ENCODE measurements at regions not wholly inside any gene's neighbourhood (a gene's known extent, or its start where the extent isn't known, plus 50 kb on each side); places are given as distances from the start of the nearest gene placed in this dataset.

- TF ChIP-seq USF1 (IDR thresholded peaks at IDR 0.05) (no peak), RAD21 (IDR thresholded peaks at IDR 0.05; ENCODE audit: low read depth) (no peak), TCF12 (IDR thresholded peaks at IDR 0.05; ENCODE audit: low read depth) (no peak), FOXM1 (IDR thresholded peaks at IDR 0.05; ENCODE audit: borderline replicate concordance, low read depth) (no peak), CREB1 (IDR thresholded peaks at IDR 0.05; ENCODE audit: low read depth) (no peak), CEBPB (IDR thresholded peaks at IDR 0.05) (no peak), EGR1 (IDR thresholded peaks at IDR 0.05) (no peak), ZBTB7A (IDR thresholded peaks at IDR 0.05; ENCODE audit: low read depth) (no peak), REST (IDR thresholded peaks at IDR 0.05; ENCODE audit: low read depth) (no peak), EP300 (IDR thresholded peaks at IDR 0.05; ENCODE audit: borderline replicate concordance) (no peak)
Measured at GRCh38 chr5:125950012-125950615, 473.1 kb upstream of the GRAMD2B start.

- TF ChIP-seq TAF1 (IDR thresholded peaks at IDR 0.05; ENCODE audit: low read depth) (no peak), FOXM1 (IDR thresholded peaks at IDR 0.05; ENCODE audit: borderline replicate concordance, low read depth) (no peak), NFIC (IDR thresholded peaks at IDR 0.05) (no peak), EGR1 (IDR thresholded peaks at IDR 0.05) (no peak), RAD21 (IDR thresholded peaks at IDR 0.05; ENCODE audit: low read depth) (no peak), EP300 (IDR thresholded peaks at IDR 0.05; ENCODE audit: borderline replicate concordance) (no peak), TCF12 (IDR thresholded peaks at IDR 0.05; ENCODE audit: low read depth) (no peak), MAX (IDR thresholded peaks at IDR 0.05) (no peak), REST (IDR thresholded peaks at IDR 0.05; ENCODE audit: low read depth) (no peak), ZBTB7A (IDR thresholded peaks at IDR 0.05; ENCODE audit: low read depth) (no peak), TEAD4 (IDR thresholded peaks at IDR 0.05) (no peak), CREB1 (IDR thresholded peaks at IDR 0.05; ENCODE audit: low read depth) (no peak), YY1 (IDR thresholded peaks at IDR 0.05; ENCODE audit: low read depth) (no peak), USF1 (IDR thresholded peaks at IDR 0.05) (no peak), CEBPB (IDR thresholded peaks at IDR 0.05) (no peak)
Measured at GRCh38 chr5:125961150-125961549, 462.1 kb upstream of the GRAMD2B start.

- no peak for TF ChIP-seq TCF12 (IDR thresholded peaks at IDR 0.05; ENCODE audit: low read depth)
- TF ChIP-seq ZBTB7A (IDR thresholded peaks at IDR 0.05; ENCODE audit: low read depth): no peak
- TF ChIP-seq CREB1 (IDR thresholded peaks at IDR 0.05; ENCODE audit: low read depth): no peak
- no peak for TF ChIP-seq TEAD4 (IDR thresholded peaks at IDR 0.05)
- no peak for TF ChIP-seq CEBPB (IDR thresholded peaks at IDR 0.05)
- TF ChIP-seq RAD21 (IDR thresholded peaks at IDR 0.05; ENCODE audit: low read depth): no peak
- TF ChIP-seq NFIC (IDR thresholded peaks at IDR 0.05): no peak
- no peak for TF ChIP-seq EP300 (IDR thresholded peaks at IDR 0.05; ENCODE audit: borderline replicate concordance)
- TF ChIP-seq MAX (IDR thresholded peaks at IDR 0.05): no peak
- no peak for TF ChIP-seq FOXM1 (IDR thresholded peaks at IDR 0.05; ENCODE audit: borderline replicate concordance, low read depth)
- no peak for TF ChIP-seq TAF1 (IDR thresholded peaks at IDR 0.05; ENCODE audit: low read depth)
- no peak for TF ChIP-seq YY1 (IDR thresholded peaks at IDR 0.05; ENCODE audit: low read depth)
Measured at GRCh38 chr5:125965577-125965976, 457.6 kb upstream of the GRAMD2B start.

- no peak for TF ChIP-seq REST (IDR thresholded peaks at IDR 0.05; ENCODE audit: low read depth)
- TF ChIP-seq ZBTB7A (IDR thresholded peaks at IDR 0.05; ENCODE audit: low read depth): no peak
- TF ChIP-seq RAD21 (IDR thresholded peaks at IDR 0.05; ENCODE audit: low read depth): no peak
- no peak for TF ChIP-seq TEAD4 (IDR thresholded peaks at IDR 0.05)
- no peak for TF ChIP-seq TCF12 (IDR thresholded peaks at IDR 0.05; ENCODE audit: low read depth)
Measured at GRCh38 chr5:125967576-125967975, 455.6 kb upstream of the GRAMD2B start.
